Neural cell (in vitro differentiated cells): ENCODE measurements at regions not wholly inside any gene's neighbourhood (a gene's known extent, or its start where the extent isn't known, plus 50 kb on each side); places are given as distances from the start of the nearest gene placed in this dataset.

ENCODE experiments used
- POLR2AphosphoS5 ChIP-seq: IDR thresholded peaks from 2 replicates; pipeline ENCODE4 v1.6.1; 2012
- RAD21 ChIP-seq: fragments of 450-650 bp; conservative IDR thresholded peaks from 2 replicates; pipeline ENCODE4 v1.6.1; 2014; ENCODE audit warnings: antibody characterized with exemption, mild to moderate bottlenecking, moderate library complexity
- TF ChIP-seq, protein P1 (sequence below): fragments of 450-650 bp; IDR thresholded peaks from 2 replicates; pipeline ENCODE4 v1.5.1; 2014; ENCODE audit warnings: antibody characterized with exemption, mild to moderate bottlenecking, moderate library complexity; ENCODE audit not compliant: poor library complexity, severe bottlenecking

DNA sequence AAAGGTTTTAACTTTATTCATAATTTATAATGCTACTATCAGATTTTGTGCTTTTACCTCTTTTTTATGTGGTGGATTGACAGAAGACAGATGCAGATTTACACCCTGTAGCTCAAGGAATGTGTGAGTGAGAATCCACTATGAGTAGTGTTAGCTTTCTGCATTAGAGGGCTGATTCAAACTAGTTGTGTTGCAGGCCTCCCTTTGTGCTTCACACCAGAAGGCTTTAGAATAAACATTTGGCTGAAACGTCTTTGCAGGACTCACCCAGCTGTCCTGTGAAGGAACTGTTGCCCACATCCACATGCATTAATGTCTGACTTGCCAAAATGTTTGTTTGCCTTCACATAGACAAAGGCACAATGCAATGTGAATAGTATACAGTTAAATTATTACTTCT is 127.0 kb downstream of the PCDH7 start:
- TF ChIP-seq, protein P1, sequence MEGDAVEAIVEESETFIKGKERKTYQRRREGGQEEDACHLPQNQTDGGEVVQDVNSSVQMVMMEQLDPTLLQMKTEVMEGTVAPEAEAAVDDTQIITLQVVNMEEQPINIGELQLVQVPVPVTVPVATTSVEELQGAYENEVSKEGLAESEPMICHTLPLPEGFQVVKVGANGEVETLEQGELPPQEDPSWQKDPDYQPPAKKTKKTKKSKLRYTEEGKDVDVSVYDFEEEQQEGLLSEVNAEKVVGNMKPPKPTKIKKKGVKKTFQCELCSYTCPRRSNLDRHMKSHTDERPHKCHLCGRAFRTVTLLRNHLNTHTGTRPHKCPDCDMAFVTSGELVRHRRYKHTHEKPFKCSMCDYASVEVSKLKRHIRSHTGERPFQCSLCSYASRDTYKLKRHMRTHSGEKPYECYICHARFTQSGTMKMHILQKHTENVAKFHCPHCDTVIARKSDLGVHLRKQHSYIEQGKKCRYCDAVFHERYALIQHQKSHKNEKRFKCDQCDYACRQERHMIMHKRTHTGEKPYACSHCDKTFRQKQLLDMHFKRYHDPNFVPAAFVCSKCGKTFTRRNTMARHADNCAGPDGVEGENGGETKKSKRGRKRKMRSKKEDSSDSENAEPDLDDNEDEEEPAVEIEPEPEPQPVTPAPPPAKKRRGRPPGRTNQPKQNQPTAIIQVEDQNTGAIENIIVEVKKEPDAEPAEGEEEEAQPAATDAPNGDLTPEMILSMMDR: no peak
- TF ChIP-seq POLR2AphosphoS5 (no peak), RAD21 (no peak)
